Neuron (in vitro differentiated cells): ENCODE measurements at regions not wholly inside any gene's neighbourhood (a gene's known extent, or its start where the extent isn't known, plus 50 kb on each side); places are given as distances from the start of the nearest gene placed in this dataset.

Experiments used
- H2AFZ ChIP-seq: one replicate; pipeline ENCODE4 v1.6.1; 2013; ENCODE audit warnings: low read depth, mild to moderate bottlenecking, inconsistent platforms, low read length, moderate library complexity
- H3K27me3 ChIP-seq: one replicate; pipeline ENCODE4 v1.6.1; 2013; ENCODE audit warnings: low read length; ENCODE audit not compliant: insufficient read depth
- H3K36me3 ChIP-seq: one replicate; pipeline ENCODE4 v1.6.1; 2013; ENCODE audit warnings: low read length; ENCODE audit not compliant: insufficient read depth
- H3K4me1 ChIP-seq: one replicate; pipeline ENCODE4 v1.6.1; 2013; ENCODE audit warnings: low read length; ENCODE audit not compliant: insufficient read depth
- H3K4me3 ChIP-seq: 2 replicates; pipeline ENCODE4 v1.5.1; 2013; ENCODE audit warnings: mild to moderate bottlenecking, low read length, moderate library complexity
- H3K9me3 ChIP-seq: one replicate; pipeline ENCODE4 v1.6.1; 2013; ENCODE audit warnings: low read length

GRCh38 chr9:84586662-84587061, 82.9 kb upstream of the NTRK2 start:
- no peak overlapping the region for H2AFZ ChIP-seq
- no peaks in the 10 kb centered on the region for H3K36me3 ChIP-seq
- no peak overlapping the region for H3K4me3 ChIP-seq

GRCh38 chr9:84587153-84587552, 82.4 kb upstream of the NTRK2 start:
- Histone ChIP-seq H2AFZ (no peak overlapping the region), H3K9me3 (no peaks in the 10 kb centered on the region), H3K27me3 (peaks cover 3% of the 10 kb centered on the region), H3K36me3 (no peaks in the 10 kb centered on the region), H3K4me1 (no peaks in the 10 kb centered on the region), H3K4me3 (no peak overlapping the region)

More at GRCh38 chr9:84586662-84587061, 82.9 kb upstream of the NTRK2 start:
- H3K27me3 ChIP-seq, result peaks cover 3% of the 10 kb centered on the region
- H3K9me3 ChIP-seq, result no peaks in the 10 kb centered on the region
- H3K4me1 ChIP-seq, result no peaks in the 10 kb centered on the region

- H3K36me3 ChIP-seq, result no peaks in the 10 kb centered on the region
- H3K4me3 ChIP-seq, result no peak overlapping the region
- no peak overlapping the region for H2AFZ ChIP-seq
- H3K27me3 ChIP-seq, result peaks cover 3% of the 10 kb centered on the region
- H3K9me3 ChIP-seq, result no peaks in the 10 kb centered on the region
- H3K4me1 ChIP-seq, result no peaks in the 10 kb centered on the region
These were observed 80.0 kb upstream of the NTRK2 start for GRCh38 chr9:84589542-84589941.

GRCh38 chr9:84590706-84591105, 78.8 kb upstream of the NTRK2 start:
- no peaks in the 10 kb centered on the region for H3K4me1 ChIP-seq
- no peak overlapping the region for H2AFZ ChIP-seq
- H3K9me3 ChIP-seq, result no peaks in the 10 kb centered on the region
- peaks cover 3% of the 10 kb centered on the region for H3K27me3 ChIP-seq
- no peak overlapping the region for H3K4me3 ChIP-seq
- no peaks in the 10 kb centered on the region for H3K36me3 ChIP-seq

- no peak overlapping the region for H2AFZ ChIP-seq
- H3K36me3 ChIP-seq, result no peaks in the 10 kb centered on the region
- H3K9me3 ChIP-seq, result no peaks in the 10 kb centered on the region
- peaks cover 3% of the 10 kb centered on the region for H3K27me3 ChIP-seq
- no peak overlapping the region for H3K4me3 ChIP-seq
- H3K4me1 ChIP-seq, result no peaks in the 10 kb centered on the region
These were observed 76.6 kb upstream of the NTRK2 start for GRCh38 chr9:84592918-84593317.

GRCh38 chr9:84593352-84593751, 76.2 kb upstream of the NTRK2 start:
- no peaks in the 10 kb centered on the region for H3K4me1 ChIP-seq
- H3K9me3 ChIP-seq, result no peaks in the 10 kb centered on the region
- H2AFZ ChIP-seq, result no peak overlapping the region
- H3K36me3 ChIP-seq, result no peaks in the 10 kb centered on the region
- H3K4me3 ChIP-seq, result no peak overlapping the region
- peaks cover 3% of the 10 kb centered on the region for H3K27me3 ChIP-seq

- Histone ChIP-seq H3K4me3 (no peak overlapping the region), H2AFZ (no peak overlapping the region), H3K27me3 (no peaks in the 10 kb centered on the region), H3K4me1 (no peaks in the 10 kb centered on the region), H3K36me3 (no peaks in the 10 kb centered on the region), H3K9me3 (no peaks in the 10 kb centered on the region)
These were observed 72.4 kb upstream of the NTRK2 start for GRCh38 chr9:84597131-84597530.

GRCh38 chr9:84598921-84599636, 70.5 kb upstream of the NTRK2 start:
- no peaks in the 10 kb centered on the region for H3K27me3 ChIP-seq
- H3K36me3 ChIP-seq, result no peaks in the 10 kb centered on the region
- H2AFZ ChIP-seq, result no peak overlapping the region
- no peak overlapping the region for H3K4me3 ChIP-seq
- H3K4me1 ChIP-seq, result no peaks in the 10 kb centered on the region
- H3K9me3 ChIP-seq, result no peaks in the 10 kb centered on the region

GRCh38 chr9:84600739-84601138, 68.8 kb upstream of the NTRK2 start:
- H3K4me3 ChIP-seq, result no peak overlapping the region
- no peaks in the 10 kb centered on the region for H3K36me3 ChIP-seq
- no peak overlapping the region for H2AFZ ChIP-seq
- no peaks in the 10 kb centered on the region for H3K4me1 ChIP-seq
- H3K27me3 ChIP-seq, result no peaks in the 10 kb centered on the region
- no peaks in the 10 kb centered on the region for H3K9me3 ChIP-seq

GRCh38 chr9:84604223-84604622, 65.3 kb upstream of the NTRK2 start:
- H3K4me3 ChIP-seq, result no peak overlapping the region
- no peak overlapping the region for H2AFZ ChIP-seq
- H3K9me3 ChIP-seq, result no peaks in the 10 kb centered on the region
- no peaks in the 10 kb centered on the region for H3K27me3 ChIP-seq
- H3K36me3 ChIP-seq, result no peaks in the 10 kb centered on the region
- no peaks in the 10 kb centered on the region for H3K4me1 ChIP-seq

GRCh38 chr9:84609779-84610178, 59.8 kb upstream of the NTRK2 start:
- Histone ChIP-seq H3K27me3 (no peaks in the 10 kb centered on the region), H3K36me3 (no peaks in the 10 kb centered on the region), H2AFZ (no peak overlapping the region), H3K9me3 (no peaks in the 10 kb centered on the region), H3K4me1 (no peaks in the 10 kb centered on the region), H3K4me3 (no peak overlapping the region)

- Histone ChIP-seq H3K4me3 (no peak overlapping the region), H2AFZ (no peak overlapping the region), H3K36me3 (no peaks in the 10 kb centered on the region), H3K27me3 (peaks cover 3% of the 10 kb centered on the region), H3K4me1 (no peaks in the 10 kb centered on the region), H3K9me3 (no peaks in the 10 kb centered on the region)
These were observed 56.1 kb upstream of the NTRK2 start for GRCh38 chr9:84613431-84613830.

GRCh38 chr9:84615544-84615943, 54.0 kb upstream of the NTRK2 start:
- Histone ChIP-seq H3K9me3 (no peaks in the 10 kb centered on the region), H3K4me1 (no peaks in the 10 kb centered on the region), H3K36me3 (no peaks in the 10 kb centered on the region), H2AFZ (no peak overlapping the region), H3K4me3 (no peak overlapping the region), H3K27me3 (peaks cover 3% of the 10 kb centered on the region)

- no peak overlapping the region for H2AFZ ChIP-seq
- H3K9me3 ChIP-seq, result no peaks in the 10 kb centered on the region
- H3K4me3 ChIP-seq, result no peak overlapping the region
- peaks cover 7% of the 10 kb centered on the region for H3K27me3 ChIP-seq
- H3K36me3 ChIP-seq, result no peaks in the 10 kb centered on the region
- H3K4me1 ChIP-seq, result no peaks in the 10 kb centered on the region
These were observed 52.0 kb upstream of the NTRK2 start for GRCh38 chr9:84617411-84618029.
